GM12878 (cell line): ENCODE measurements at regions not wholly inside any gene's neighbourhood (a gene's known extent, or its start where the extent isn't known, plus 50 kb on each side); places are given as distances from the start of the nearest gene placed in this dataset.

Experiments used
- ATAC-seq: fragments of 200-7000 bp; cut with Tn5 transposase; 3 replicates; pipeline ENCODE4 v1.9.1; 2020; ENCODE audit warnings: mild to moderate bottlenecking, moderate library complexity
- BruUV-seq: library from RNA; stranded (reverse); fragments of 400-500 nt; replicated peaks from 2 replicates; lab custom pipeline; 2021; lab: Mats Ljungman, UMichigan
- CTCF ChIA-PET: fragments of 300-600 bp; sonication (Branson Sonifier 250); formaldehyde crosslinking; extraction: SDS; loops from one replicate; lab custom pipeline; 2021; ENCODE audit warnings: inconsistent platforms; lab: Yijun Ruan, JAX
- POLR2A ChIA-PET: fragments of 350-600 bp; formaldehyde crosslinking; extraction: SDS; loops from one replicate; lab custom pipeline; 2021; ENCODE audit warnings: inconsistent platforms; lab: Charles Lee
- RAD21 ChIA-PET: fragments of 300-600 bp; sonication (Branson Sonifier 250); formaldehyde crosslinking; loops from one replicate; lab custom pipeline; 2023; ENCODE audit warnings: antibody characterized with exemption; ENCODE audit not compliant: unreplicated experiment; lab: Charles Lee
- SMC1A ChIA-PET: fragments of 300-600 bp; sonication (Branson Sonifier 250); formaldehyde crosslinking; loops from one replicate; lab custom pipeline; 2023; ENCODE audit not compliant: unreplicated experiment, uncharacterized antibody; lab: Charles Lee
- DNase-seq: peaks from one replicate; pipeline ENCODE4 v3.0.0-alpha.2; 2011; ENCODE audit warnings: low read depth, low spot score
- FAIRE-seq: peaks from 3 replicates; lab custom pipeline; 2011; peaks lifted over from hg19 to GRCh38; lab: Jason Lieb, UNC
- H2AFZ ChIP-seq: 2 replicates; pipeline ENCODE4 v1.6.0; 2011; ENCODE audit warnings: low read depth, low read length, control low read depth; ENCODE audit not compliant: control insufficient read depth
- H3K27ac ChIP-seq: 2 replicates; pipeline ENCODE4 v1.5.1; 2011; ENCODE audit warnings: control low read depth; ENCODE audit not compliant: control insufficient read depth, insufficient read depth
- H3K27me3 ChIP-seq, 2 experiments: replicated peaks in 1 of 2; 2 replicates each; pipeline versions ENCODE4 v1.6.0 to v1.6.1; 2011; ENCODE audit warnings: low read length in 1 of 2; ENCODE audit not compliant: control insufficient read depth in 2 of 2, insufficient read depth in 2 of 2
- H3K36me3 ChIP-seq, 2 experiments: 2 replicates each; pipeline ENCODE4 v1.5.1; 2011; ENCODE audit warnings: low read length in 1 of 2; ENCODE audit not compliant: control insufficient read depth in 2 of 2, insufficient read depth in 2 of 2
- H3K4me1 ChIP-seq: 2 replicates; pipeline ENCODE4 v1.6.1; 2011; ENCODE audit warnings: mild to moderate bottlenecking, low read length, moderate library complexity, mixed read lengths; ENCODE audit not compliant: control insufficient read depth, insufficient read depth
- H3K4me2 ChIP-seq: 2 replicates; pipeline ENCODE4 v1.6.0; 2011; ENCODE audit warnings: control low read depth; ENCODE audit not compliant: control insufficient read depth, insufficient read depth
- H3K4me3 ChIP-seq: fragments of 200-600 bp; sonication (generic); 2 replicates; pipeline ENCODE4 v1.5.1; 2016
- H3K79me2 ChIP-seq: 2 replicates; pipeline ENCODE4 v1.6.0; 2011; ENCODE audit warnings: low read length; ENCODE audit not compliant: control insufficient read depth, insufficient read depth
- H3K9ac ChIP-seq: 2 replicates; pipeline ENCODE4 v1.8.0; 2011; ENCODE audit warnings: low read length, control low read depth, mixed read lengths; ENCODE audit not compliant: control insufficient read depth, insufficient read depth
- H3K9me3 ChIP-seq: replicated peaks from 3 replicates; pipeline ENCODE4 v1.5.1; 2011; ENCODE audit warnings: mild to moderate bottlenecking, low read length; ENCODE audit not compliant: control insufficient read depth, insufficient read depth
- H4K20me1 ChIP-seq: 2 replicates; pipeline ENCODE4 v1.6.0; 2011; ENCODE audit not compliant: control insufficient read depth, insufficient read depth
- HDGF ChIP-seq: fragments of 450-650 bp; IDR thresholded peaks from 2 replicates; pipeline ENCODE4 v1.6.1; 2016; ENCODE audit warnings: antibody characterized with exemption
- KDM1A ChIP-seq: fragments of 200-600 bp; sonication (generic); IDR thresholded peaks from 2 replicates; pipeline ENCODE4 v1.6.1; 2016; ENCODE audit warnings: borderline replicate concordance
- NRF1 ChIP-seq: conservative IDR thresholded peaks from 2 replicates; pipeline ENCODE4 v1.6.1; 2011; ENCODE audit warnings: mild to moderate bottlenecking, low read depth, low read length, improper control_type of control experiment
- POLR2AphosphoS5 ChIP-seq: IDR thresholded peaks from 2 replicates; pipeline ENCODE4 v1.6.1; 2011; ENCODE audit warnings: mild to moderate bottlenecking, low read length, inconsistent platforms
- SIX5 ChIP-seq: IDR thresholded peaks from 2 replicates; pipeline ENCODE4 v1.6.1; 2011; ENCODE audit warnings: mild to moderate bottlenecking, low read depth, low read length, moderate library complexity; ENCODE audit not compliant: severe bottlenecking
- TBL1XR1 ChIP-seq: IDR thresholded peaks from 2 replicates; pipeline ENCODE4 v1.6.1; 2012; ENCODE audit warnings: low read depth, low read length, improper control_type of control experiment
- ZNF217 ChIP-seq: fragments of 450-650 bp; IDR thresholded peaks from 2 replicates; pipeline ENCODE4 v1.6.1; 2017; ENCODE audit warnings: antibody characterized with exemption, mild to moderate bottlenecking
- WGBS: methylation state at CpG from one replicate; pipeline ENCODE4 v1.1.6; 2016; ENCODE audit warnings: low lambda C conversion rate; ENCODE audit not compliant: insufficient replicate concordance, insufficient coverage; ENCODE audit errors: missing lambda C conversion rate; 5-methylcytosine and 5-hydroxymethylcytosine counted together
- in situ Hi-C: fragments of 300-500 bp; cut with MboI; formaldehyde crosslinking; loops from 9 replicates; pipeline ENCODE4 v1.14.3; 2018; ENCODE audit warnings: mixed read lengths
- intact Hi-C: fragments of 100-400 bp; cut with micrococcal nuclease; formaldehyde crosslinking; loops from one replicate; pipeline ENCODE4 v1.14.2; 2022; ENCODE audit not compliant: unreplicated experiment
- TF ChIP-seq, protein P1 (sequence below): fragments of 450-650 bp; IDR thresholded peaks from 2 replicates; pipeline ENCODE4 v1.6.1; 2017; ENCODE audit warnings: low read depth, mild to moderate bottlenecking, moderate library complexity
- TF ChIP-seq, protein P2 (sequence below): fragments of 450-650 bp; IDR thresholded peaks from 2 replicates; pipeline ENCODE4 v1.6.1; 2017; ENCODE audit warnings: mild to moderate bottlenecking, low read depth, inconsistent platforms; ENCODE audit not compliant: poor library complexity, severe bottlenecking

DNA sequence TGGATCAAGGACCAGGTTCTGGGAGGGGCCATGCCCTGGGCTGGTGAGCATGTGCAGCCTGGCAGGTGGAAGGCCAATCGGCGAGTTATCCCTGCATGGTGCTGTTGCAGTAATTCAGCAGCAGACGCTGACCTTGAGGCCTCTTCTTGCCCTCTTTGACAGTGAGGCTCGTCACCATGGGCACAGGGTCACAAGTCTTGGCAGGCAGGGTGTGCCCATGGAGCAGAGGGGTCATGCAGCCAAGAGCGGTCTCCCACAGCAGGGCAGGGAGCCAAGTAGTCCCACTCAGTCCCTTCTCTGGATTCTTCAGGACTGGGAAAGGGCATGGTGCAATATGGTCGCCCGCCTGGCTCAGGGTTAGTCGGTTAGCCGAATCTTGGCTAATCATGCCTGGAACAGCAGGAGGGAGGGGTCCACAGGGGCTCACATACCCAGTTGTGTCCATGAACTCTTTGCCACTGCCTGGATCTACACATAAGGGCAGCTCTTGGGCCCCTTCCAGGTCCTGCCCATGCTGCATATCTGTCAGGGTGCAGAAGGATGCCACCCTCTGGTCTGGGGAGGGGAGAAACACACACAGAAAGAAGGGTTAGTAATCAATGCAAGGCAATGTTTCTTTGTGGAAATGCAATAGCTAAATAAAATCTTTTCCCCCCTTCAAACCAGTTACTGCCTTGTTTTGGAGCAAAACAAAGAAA, 226.8 kb downstream of the SIPA1L2 start:
- Histone ChIP-seq H3K9ac (no peak overlapping the region), H3K4me1 (no peaks in the 10 kb centered on the region), H2AFZ (no peak overlapping the region), H3K4me2 (no peak overlapping the region), H3K27ac (no peak overlapping the region), H3K79me2 (no peaks in the 10 kb centered on the region), H3K27me3 (no peaks in the 10 kb centered on the region), H3K36me3 (no peaks in the 10 kb centered on the region), H4K20me1 (no peaks in the 10 kb centered on the region), H3K9me3 (no peaks in the 10 kb centered on the region), H3K4me3 (no peak overlapping the region)
- ATAC-seq = no peak
- in situ Hi-C loops (no loop called here), intact Hi-C loops (no loop called here)
- no peak for FAIRE-seq
- no peak for DNase-seq
- no TSS peak for BruUV-seq
- no peak for TF ChIP-seq ZNF217
- POLR2A ChIA-PET = no interaction called here
- 22% methylated on average over 9 of the region's 9 CpGs for WGBS
- RAD21 ChIA-PET = no interaction called here
- SMC1A ChIA-PET = no interaction called here
- CTCF ChIA-PET = interaction anchor here (0.7 kb wide), 1 partner anchor 606 kb away, joined by 3 read pairs; no protein-coding TSS in a partner anchor

DNA sequence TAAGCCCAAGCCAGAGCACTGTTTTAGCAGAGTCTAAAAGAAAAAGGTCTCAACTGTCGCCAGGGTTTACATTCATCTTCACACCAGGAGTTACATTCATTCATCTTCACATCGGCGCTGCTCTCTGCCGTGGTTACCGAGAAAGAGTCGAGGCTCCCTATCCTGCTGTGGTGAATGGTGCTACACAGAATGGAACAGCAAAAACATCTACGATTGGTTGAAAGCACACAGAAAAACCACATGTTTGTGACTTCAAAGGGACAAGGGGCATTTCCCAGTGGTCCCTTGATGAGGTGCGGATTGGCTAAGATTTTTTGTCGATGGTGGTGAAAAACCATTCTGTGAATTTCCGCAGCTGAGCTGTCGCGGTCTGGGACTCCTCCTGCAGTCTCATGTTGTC, 231.1 kb downstream of the SIPA1L2 start:
- ChIA-PET SMC1A (interaction anchor here (0.7 kb wide), 1 partner anchor 64 kb away, joined by 3 read pairs; no protein-coding TSS in a partner anchor), CTCF (no interaction called here), RAD21 (no interaction called here), POLR2A (no interaction called here)
- Histone ChIP-seq H3K27me3 (no peaks in the 10 kb centered on the region), H3K4me3 (no peak overlapping the region), H3K4me2 (no peak overlapping the region), H3K79me2 (no peaks in the 10 kb centered on the region), H4K20me1 (no peaks in the 10 kb centered on the region), H3K4me1 (no peaks in the 10 kb centered on the region), H3K9ac (no peak overlapping the region), H3K27ac (no peak overlapping the region), H2AFZ (no peak overlapping the region), H3K9me3 (no peaks in the 10 kb centered on the region), H3K36me3 (no peaks in the 10 kb centered on the region)
- no TSS peak for BruUV-seq
- intact Hi-C loops (no loop called here), in situ Hi-C loops (no loop called here)
- FAIRE-seq (no peak), ATAC-seq (no peak), DNase-seq (no peak)
- 76% methylated on average over 12 of the region's 12 CpGs for WGBS
- no peak for TF ChIP-seq SIX5
- TF ChIP-seq, protein P1, sequence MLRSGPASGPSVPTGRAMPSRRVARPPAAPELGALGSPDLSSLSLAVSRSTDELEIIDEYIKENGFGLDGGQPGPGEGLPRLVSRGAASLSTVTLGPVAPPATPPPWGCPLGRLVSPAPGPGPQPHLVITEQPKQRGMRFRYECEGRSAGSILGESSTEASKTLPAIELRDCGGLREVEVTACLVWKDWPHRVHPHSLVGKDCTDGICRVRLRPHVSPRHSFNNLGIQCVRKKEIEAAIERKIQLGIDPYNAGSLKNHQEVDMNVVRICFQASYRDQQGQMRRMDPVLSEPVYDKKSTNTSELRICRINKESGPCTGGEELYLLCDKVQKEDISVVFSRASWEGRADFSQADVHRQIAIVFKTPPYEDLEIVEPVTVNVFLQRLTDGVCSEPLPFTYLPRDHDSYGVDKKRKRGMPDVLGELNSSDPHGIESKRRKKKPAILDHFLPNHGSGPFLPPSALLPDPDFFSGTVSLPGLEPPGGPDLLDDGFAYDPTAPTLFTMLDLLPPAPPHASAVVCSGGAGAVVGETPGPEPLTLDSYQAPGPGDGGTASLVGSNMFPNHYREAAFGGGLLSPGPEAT = no peak
- no peak for TF ChIP-seq TBL1XR1
- TF ChIP-seq, protein P2, sequence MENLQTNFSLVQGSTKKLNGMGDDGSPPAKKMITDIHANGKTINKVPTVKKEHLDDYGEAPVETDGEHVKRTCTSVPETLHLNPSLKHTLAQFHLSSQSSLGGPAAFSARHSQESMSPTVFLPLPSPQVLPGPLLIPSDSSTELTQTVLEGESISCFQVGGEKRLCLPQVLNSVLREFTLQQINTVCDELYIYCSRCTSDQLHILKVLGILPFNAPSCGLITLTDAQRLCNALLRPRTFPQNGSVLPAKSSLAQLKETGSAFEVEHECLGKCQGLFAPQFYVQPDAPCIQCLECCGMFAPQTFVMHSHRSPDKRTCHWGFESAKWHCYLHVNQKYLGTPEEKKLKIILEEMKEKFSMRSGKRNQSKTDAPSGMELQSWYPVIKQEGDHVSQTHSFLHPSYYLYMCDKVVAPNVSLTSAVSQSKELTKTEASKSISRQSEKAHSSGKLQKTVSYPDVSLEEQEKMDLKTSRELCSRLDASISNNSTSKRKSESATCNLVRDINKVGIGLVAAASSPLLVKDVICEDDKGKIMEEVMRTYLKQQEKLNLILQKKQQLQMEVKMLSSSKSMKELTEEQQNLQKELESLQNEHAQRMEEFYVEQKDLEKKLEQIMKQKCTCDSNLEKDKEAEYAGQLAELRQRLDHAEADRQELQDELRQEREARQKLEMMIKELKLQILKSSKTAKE = no peak
- TF ChIP-seq POLR2AphosphoS5 = no peak
- no peak for TF ChIP-seq KDM1A
- no peak for TF ChIP-seq NRF1
- no peak for TF ChIP-seq HDGF
